Stimulated activated CD8-positive, alpha-beta memory T cell treated with anti-CD3 and anti-CD28 coated beads, Interleukin-4, amount 100 ng/mL, for 1 hour (primary cell): ENCODE measurements at regions not wholly inside any gene's neighbourhood (a gene's known extent, or its start where the extent isn't known, plus 50 kb on each side); places are given as distances from the start of the nearest gene placed in this dataset.

Experiments used
- DNase-seq, 2 donors: peaks; one replicate each; pipeline ENCODE4 v3.0.0-alpha.2; 2020; ENCODE audit warnings: low read depth in 2 of 2, low spot score in 1 of 2

DNA sequence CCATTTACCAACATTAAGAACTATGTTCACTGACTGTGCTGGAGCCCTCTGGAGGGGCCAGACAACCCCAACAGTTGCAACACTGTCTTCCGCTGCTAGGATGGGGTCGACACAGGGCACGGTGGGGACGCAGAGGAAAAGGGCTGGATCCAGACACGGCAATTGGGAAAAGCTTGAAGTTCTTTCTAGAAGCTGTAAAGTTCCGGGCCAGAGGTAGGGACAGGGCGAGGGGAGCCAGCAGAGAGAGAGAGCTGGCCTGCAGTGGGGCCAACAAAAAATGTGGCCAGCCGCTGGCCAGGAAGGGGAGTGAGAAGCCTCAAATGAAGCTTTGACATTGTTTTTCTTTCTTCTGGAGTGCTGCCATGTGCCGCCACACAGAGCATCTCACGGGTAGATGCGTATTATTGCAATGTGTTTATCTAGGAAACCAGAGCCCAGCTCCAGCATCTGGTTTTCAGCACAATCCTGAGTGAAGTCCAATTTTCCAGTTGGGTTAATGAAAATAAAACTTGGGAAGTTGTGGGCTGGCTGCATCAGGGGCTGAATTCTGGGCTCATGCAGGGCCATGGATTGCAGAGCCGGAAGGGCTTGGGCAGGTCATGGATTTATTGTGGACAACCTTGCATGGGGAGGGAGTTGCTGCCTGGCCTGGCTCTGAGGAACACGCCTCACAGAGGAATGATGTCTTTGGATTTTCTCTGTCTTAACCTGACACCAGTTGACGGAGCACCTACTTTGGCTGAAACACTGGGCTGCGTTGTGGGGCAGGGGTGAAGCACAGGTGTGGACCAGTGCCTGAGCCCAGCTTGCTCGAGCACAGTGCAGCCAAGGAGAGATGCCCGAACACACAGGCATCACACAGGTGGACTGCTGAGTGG lies 67.6 kb upstream of the AMPD3 start:
- DNase-seq, result no peak

DNA sequence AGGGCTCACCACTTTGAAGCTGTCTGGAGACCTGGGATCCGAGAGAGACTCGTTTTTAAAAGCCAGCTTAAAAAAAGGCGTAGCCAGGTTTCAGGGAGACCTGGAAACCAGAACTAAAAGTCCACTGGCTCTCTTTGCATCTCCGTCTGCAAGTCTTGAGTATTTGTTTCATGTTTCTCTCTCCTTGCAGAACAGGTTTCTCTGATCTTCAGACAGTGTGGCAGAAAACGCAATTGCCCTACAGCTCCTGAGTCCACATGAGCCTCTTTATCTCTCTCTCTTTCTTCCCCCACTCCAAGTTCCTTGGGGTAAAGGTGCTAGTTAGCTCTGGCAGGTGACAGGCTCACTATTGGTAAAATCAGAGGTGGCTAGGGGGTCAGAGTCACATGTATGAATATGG lies 67.0 kb upstream of the AMPD3 start:
- DNase-seq, result no peak

DNA sequence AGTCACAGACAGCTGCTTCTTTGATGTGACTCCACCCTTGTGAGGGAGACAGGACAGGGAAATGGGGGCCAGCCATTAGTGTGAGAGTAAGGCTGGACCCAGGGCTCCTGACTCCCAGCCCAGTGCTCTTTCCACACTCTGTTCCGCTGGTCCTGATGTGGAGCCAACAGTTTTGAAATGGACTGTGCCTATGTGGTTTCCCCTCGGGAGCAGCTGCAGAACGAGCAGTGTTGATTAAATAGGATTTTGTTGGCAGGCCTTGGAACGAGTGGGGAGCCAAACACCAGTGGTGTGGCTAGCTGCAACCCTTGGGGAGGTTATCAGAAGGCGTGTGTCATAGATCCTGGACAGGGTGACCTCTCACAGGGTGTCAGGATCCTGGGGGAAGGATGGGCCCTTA lies 66.5 kb upstream of the AMPD3 start:
- DNase-seq, result no peak

DNA sequence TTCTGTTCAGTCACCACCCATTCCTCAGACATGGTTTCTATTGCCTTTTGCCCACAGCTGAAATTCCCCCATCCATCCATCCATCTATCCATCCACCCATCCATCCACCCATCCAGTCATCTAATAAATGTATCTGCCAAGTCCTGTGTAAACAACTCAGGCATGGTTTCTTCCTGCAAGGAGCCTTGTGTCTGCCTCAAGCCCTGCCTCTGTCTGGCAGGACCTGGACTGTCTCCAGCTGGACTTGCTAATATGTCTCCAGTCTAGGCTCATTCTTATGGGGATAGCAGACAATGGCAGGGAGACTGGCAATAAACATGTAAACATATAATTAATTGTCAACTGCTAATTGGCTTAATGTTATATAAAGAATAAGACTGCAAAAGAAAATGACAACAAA lies 64.7 kb upstream of the AMPD3 start:
- DNase-seq, result no peak

DNA sequence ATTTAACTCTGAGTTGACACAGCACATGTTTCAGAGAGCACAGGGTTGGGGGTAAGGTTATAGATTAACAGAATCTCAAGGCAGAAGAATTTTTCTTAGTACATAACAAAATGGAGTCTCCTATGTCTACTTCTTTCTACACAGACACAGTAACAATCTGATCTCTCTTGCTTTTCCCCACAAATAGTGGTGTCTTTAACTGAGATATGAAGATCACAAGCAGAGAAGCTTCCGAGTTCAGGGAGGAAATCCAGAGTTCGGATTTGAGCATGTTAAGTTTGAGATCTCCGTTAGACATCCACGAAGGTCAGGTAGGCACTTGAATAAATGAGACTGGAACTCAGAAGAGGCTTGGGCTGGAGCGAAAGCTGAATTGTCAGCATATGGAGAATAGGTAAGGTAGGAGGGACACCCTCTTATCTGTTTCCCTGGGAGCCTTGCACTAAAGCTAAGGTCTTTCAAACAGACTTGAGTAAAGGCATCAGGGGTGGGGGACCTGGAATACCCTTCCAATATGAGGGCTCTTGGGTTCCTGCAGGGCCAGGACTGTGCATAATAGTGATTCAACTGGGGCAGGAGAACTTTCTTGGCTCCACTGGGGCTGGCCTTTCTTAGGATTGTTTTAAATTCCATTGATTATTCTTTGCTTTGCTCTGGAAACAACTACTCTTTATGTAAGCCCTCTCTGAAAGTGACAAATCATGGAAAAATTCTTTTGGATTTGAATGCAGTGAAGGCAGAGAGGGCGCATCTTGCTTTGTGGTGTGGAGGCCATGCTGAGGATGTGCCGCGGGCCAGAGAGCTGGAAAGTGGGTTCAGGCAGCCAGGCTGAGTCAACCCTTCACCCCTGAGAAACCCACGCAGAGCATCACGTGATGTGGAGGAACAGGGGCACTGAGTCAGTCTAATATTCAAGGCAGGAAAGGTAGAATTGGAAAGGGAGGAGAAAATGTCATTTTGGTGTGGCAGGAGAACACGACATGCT lies 62.7 kb upstream of the AMPD3 start:
- no peak for DNase-seq

DNA sequence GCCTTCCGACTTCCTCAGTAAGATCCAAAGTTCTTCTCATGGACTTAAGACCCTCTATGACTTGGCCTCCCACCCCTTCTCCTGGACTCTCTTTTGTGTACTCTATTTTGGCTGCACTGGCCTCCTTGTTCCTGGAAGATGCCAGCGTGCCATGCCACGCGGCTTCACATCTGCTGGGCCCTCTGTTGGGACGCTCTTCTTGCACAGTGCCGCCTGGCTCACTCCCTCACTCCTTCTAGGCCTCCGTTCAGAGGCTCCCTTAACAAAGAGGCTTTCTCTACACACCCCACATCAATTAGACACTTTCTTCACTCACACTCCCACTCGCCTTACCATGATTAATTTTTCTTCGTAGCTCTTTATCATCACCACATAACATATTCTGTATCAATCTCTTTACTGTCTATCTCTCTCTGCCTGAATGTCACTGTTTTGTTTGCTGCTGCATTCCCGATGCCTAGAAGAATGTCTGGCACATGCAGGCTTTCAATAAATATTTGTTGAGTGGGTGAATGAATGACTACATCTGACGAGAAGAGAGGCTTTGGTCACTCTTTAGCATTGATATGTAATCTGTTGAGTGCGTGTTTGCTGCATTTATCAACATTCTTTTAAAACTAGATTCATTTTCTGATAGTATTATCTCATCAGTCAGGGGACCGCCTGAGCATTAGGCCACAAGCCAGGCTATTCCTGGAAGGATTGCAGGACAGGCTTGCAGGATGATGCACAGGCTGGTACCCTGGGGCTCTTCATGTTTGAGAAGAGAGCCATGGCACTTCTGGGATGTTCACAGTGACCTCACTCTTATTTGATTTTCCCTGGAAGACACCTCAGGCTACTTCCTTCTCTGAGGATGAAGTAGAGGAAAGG lies 60.6 kb upstream of the AMPD3 start:
- DNase-seq, result no peak

DNA sequence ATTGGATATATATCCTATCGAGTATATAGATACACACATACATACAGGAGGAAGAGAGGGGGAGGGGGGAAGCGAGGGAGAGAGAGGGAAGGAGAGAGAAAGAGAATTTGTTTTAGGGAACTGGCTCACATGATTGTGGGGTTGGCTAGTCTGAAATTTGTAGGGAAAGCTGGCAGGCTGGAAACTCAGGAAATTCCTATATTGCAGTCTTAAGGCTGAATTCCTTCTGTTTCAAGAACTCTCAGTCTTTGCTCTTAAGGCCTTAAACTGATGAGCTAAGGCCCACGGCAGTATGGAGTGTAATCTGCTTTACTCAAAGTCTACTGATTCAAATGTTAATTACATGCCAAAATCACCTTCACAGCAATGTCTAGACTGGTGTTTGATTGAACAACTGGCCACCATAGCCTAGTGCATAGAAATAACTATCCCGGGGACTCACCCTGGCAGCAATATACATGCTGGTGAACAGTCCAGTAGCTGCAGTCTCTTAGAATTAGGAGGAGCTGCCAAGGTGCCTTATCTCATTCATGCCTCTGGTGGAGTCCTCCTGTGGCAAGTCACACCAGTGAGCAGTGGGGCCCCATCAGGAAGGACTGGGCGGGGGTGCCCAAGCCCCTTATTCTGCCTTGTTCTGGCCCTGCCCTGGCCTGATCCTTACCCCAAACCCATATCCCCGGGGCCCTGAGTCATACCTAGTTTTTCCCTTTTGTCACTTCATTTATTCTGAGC lies 59.7 kb upstream of the AMPD3 start:
- DNase-seq, result no peak

DNA sequence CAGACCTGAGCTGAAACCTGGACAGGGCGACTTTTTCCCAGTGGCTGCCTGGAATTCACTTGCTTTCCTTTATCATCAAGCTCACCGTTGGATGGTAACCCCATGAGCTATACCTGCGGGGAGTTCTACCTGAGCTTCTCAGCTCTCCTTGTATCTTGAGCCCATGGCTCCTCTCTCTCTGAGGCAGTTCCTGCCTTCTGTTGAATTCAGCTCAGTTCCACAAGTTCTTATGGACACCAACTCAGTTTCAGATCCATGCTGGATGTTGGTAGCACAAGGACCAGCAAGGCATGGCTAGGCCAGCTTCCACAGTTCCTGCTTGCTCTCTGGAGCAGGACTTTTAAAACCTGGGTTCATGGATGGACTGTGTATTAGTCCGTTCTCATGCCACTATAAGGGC lies 58.3 kb upstream of the AMPD3 start:
- no peak for DNase-seq

DNA sequence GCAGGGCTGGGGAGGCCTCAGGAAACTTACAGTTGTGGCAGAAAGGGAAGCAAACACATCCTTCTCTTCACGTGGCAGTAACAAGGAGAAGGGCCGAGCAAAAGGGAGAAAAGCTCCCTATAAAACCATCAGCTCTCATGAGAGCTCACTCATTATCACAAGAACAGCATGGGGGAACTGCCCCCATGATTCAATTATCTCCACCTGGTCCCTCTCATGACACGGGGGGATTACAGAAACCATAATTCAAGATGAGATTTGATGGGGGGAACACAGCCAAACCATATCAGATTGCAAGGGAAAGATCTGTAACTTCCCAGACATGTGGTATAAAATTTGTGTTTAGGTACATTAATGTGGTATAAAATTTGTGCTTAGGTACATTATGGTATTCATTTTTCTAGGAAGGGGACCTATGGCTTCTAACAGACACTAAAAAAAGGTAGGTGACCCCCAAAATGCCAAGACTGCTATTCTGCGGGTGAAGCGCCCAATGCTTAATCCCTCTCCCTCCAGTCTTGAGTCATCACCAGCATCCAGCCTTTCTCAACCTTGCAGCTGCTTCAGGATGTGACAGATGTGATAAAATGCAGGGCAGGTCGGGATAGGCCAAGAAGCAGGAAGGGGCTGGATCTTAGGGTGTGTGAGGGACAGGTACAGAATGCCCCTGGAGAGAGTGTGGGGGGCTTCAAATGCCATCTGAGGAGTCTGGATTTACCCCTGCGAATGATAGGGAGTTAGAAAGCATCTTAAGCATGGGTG lies 57.7 kb upstream of the AMPD3 start:
- no peak for DNase-seq

DNA sequence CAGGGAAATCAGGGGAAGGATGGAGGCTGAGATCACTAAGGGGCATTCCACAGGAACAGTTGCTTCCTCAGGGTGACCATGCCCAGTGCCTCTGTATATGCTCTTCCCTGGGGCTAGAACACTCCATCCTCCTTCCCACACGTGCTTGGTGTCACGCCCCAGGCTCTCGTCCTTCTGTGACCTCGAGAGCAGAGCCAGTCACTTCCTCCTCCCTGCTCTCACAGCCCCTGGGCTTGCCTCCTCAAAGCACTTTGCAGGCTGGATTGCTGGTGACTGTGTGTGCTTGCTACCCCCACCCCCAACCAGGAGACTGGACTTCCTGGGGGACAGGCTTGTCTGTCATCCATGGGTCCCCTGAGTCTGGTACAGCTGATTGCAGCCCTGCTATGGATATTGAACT lies 56.5 kb upstream of the AMPD3 start:
- no peak for DNase-seq

DNA sequence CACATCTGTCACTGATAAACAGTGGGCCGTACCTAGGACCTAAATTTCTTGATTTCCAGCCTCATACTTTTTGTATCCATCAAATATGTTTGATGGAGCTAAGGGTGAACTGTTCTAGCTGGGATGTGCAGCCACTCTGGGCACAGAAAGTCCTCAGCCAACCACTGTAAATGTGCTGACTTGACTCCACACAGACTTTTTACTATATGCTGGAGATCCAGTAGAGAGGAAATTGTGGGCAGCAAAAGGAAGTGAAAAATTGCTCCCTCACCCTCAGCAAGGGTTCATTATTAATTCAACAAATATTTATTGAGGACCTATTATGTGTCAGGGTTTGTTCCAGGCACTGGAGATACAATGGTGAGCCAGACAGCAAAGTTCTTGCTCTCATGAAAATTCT lies 54.2 kb upstream of the AMPD3 start:
- DNase-seq, result no peak

DNA sequence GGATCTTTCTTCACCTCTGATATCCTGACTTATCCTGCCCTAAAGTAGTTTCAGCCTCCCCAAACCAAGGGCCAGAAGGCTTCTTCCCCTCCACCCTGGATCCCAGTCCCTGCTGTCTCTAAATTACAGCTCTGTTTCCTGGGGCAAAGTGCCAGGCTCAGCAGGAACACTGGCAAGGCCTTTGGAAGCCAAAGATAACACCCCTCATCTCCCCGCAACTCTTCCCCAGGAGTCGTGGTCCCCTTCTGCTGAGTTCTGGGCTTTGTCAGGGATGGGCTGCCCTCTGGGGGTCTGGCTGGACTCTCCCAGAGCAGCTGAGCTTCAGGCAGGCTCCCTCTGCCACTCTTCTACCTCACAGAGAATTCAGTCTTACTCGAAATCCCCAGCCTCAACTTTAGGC lies 53.8 kb upstream of the AMPD3 start:
- DNase-seq, result no peak

DNA sequence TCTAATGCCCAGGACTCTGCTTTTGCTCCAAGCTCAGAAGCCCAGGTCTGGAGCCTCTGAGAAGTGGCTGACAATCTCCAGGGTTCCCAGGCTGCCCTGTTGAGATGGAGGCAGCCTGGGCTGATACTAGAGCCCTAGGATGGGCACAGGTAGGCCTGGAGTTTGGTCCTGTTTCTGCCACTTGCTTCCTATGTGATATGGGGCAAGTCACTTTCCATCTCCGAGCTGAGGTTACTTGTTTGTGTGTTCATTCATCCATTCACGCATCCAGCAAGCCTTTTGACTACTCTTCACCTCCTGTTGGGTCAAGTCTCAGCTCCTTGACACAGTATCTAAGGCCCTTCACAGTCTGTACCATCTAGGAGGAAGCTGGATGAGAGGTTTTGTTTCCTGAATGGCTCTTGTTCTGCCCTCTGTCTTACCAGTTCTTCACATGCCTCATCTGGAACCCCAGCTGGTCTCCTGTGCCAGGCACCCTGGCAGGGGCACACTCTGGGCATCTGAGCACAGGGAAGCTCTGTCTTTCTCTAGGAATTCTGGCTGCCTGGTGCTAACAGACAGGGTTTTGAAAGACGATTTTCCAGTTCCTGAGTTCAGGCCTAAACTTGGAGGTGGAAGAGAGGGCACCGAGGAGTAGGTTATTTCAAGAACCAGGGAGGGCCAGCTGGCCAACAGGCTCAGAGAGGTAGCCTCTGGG lies 53.2 kb upstream of the AMPD3 start:
- no peak for DNase-seq
